Upper lobe of left lung (tissue), 6 donors: ENCODE measurements at regions not wholly inside any gene's neighbourhood (a gene's known extent, or its start where the extent isn't known, plus 50 kb on each side); places are given as distances from the start of the nearest gene placed in this dataset.

Experiments used
- ATAC-seq, 2 donors: fragments of 200-7000 bp; cut with Tn5 transposase; one replicate each; pipeline ENCODE4 v1.9.1; 2022; ENCODE audit warnings: mild to moderate bottlenecking in 2 of 2, moderate library complexity in 2 of 2; ENCODE audit not compliant: low FRiP score in 2 of 2
- DNase-seq, 2 donors: peaks; one replicate each; pipeline ENCODE4 v3.0.0-alpha.2; 2019 to 2020
- H3K27ac ChIP-seq, 4 donors: fragments of 200-600 bp; sonication (generic); one replicate each; pipeline ENCODE4 v1.5.1; 2016 to 2019
- H3K27me3 ChIP-seq, 4 donors: fragments of 200-600 bp; sonication (generic); one replicate each; pipeline ENCODE4 v1.5.1; 2017 to 2019
- H3K36me3 ChIP-seq, 4 donors: fragments of 200-600 bp; sonication (generic); one replicate each; pipeline ENCODE4 v1.5.1; 2016 to 2019
- H3K4me1 ChIP-seq, 4 donors: fragments of 200-600 bp; sonication (generic); one replicate each; pipeline ENCODE4 v1.5.1; 2018 to 2019
- H3K4me3 ChIP-seq, 4 donors: fragments of 200-600 bp; sonication (generic); one replicate each; pipeline ENCODE4 v1.5.1; 2017 to 2019; ENCODE audit warnings: mild to moderate bottlenecking in 2 of 4, moderate library complexity in 1 of 4
- H3K9me3 ChIP-seq, 4 donors: fragments of 200-600 bp; sonication (generic); one replicate each; pipeline ENCODE4 v1.5.1; 2018 to 2019
- EP300 ChIP-seq, 4 donors: sonication (generic); formaldehyde crosslinking; IDR thresholded peaks; one replicate each; pipeline ENCODE4 v1.5.1; 2017; ENCODE audit warnings: antibody characterized with exemption in 4 of 4, control low read depth in 2 of 4
- POLR2A ChIP-seq, 4 donors: fragments of 450-650 bp; IDR thresholded peaks; one replicate each; pipeline ENCODE4 v1.5.1; 2016 to 2017; ENCODE audit warnings: antibody characterized with exemption in 4 of 4, mild to moderate bottlenecking in 2 of 4
- POLR2AphosphoS5 ChIP-seq, 2 donors: sonication (generic); formaldehyde crosslinking; IDR thresholded peaks; one replicate each; pipeline ENCODE4 v1.5.1; 2017; ENCODE audit warnings: antibody characterized with exemption in 2 of 2
- WGBS, 2 donors: methylation state at CpG; one replicate each; pipeline ENCODE4 v1.1.5; 2017 to 2018; 5-methylcytosine and 5-hydroxymethylcytosine counted together
- TF ChIP-seq, protein P1 (sequence below), 6 experiments: fragments of 450-650 bp in 4 of 6; fragments of 200-600 bp in 2 of 6; sonication (generic) in 2 of 6; IDR thresholded peaks; one replicate each; pipeline ENCODE4 v1.5.1; 2016 to 2019; ENCODE audit warnings: antibody characterized with exemption in 6 of 6
- donor health status: DM: no; HTN: no; CAD: no; lungs with moderate emphysema.
- donor health status: DM: no; HTN: yes; CAD: no; lungs with severe emphysema.

DNA sequence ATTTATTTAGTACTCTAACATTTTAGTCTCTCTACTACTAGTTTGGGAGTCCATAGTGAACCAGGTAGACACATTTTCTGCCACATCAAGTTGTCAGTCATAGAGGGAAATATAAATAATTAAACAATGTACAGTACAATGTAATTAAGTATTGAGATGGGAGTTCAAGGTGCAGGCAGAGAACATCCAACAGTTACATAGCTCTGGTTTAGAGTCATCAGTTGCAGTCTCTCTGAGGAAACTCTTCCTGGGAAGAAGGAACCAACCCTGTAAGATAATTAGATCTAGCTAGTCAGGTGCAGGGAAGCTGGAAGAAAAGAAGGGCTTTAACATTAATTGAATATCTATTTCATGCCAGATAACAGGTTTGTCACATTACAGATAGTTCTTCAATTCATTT lies 457.9 kb upstream of the DYNLRB2 start:
- H3K9me3 ChIP-seq, result no peaks in the 10 kb centered on the region
- H3K4me1 ChIP-seq, result no peaks in the 10 kb centered on the region
- H3K27me3 ChIP-seq, result no peaks in the 10 kb centered on the region
- DNase-seq (no peak), ATAC-seq (no peak)
- H3K36me3 ChIP-seq, result no peaks in the 10 kb centered on the region
- H3K27ac ChIP-seq, result no peak overlapping the region
- H3K4me3 ChIP-seq, result no peak overlapping the region
- TF ChIP-seq EP300 (IDR thresholded peaks at IDR 0.05) (no peak), POLR2AphosphoS5 (IDR thresholded peaks at IDR 0.05) (no peak), POLR2A (IDR thresholded peaks at IDR 0.05) (no peak)
- TF ChIP-seq, protein P1, sequence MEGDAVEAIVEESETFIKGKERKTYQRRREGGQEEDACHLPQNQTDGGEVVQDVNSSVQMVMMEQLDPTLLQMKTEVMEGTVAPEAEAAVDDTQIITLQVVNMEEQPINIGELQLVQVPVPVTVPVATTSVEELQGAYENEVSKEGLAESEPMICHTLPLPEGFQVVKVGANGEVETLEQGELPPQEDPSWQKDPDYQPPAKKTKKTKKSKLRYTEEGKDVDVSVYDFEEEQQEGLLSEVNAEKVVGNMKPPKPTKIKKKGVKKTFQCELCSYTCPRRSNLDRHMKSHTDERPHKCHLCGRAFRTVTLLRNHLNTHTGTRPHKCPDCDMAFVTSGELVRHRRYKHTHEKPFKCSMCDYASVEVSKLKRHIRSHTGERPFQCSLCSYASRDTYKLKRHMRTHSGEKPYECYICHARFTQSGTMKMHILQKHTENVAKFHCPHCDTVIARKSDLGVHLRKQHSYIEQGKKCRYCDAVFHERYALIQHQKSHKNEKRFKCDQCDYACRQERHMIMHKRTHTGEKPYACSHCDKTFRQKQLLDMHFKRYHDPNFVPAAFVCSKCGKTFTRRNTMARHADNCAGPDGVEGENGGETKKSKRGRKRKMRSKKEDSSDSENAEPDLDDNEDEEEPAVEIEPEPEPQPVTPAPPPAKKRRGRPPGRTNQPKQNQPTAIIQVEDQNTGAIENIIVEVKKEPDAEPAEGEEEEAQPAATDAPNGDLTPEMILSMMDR (IDR thresholded peaks at IDR 0.05), result no peak

DNA sequence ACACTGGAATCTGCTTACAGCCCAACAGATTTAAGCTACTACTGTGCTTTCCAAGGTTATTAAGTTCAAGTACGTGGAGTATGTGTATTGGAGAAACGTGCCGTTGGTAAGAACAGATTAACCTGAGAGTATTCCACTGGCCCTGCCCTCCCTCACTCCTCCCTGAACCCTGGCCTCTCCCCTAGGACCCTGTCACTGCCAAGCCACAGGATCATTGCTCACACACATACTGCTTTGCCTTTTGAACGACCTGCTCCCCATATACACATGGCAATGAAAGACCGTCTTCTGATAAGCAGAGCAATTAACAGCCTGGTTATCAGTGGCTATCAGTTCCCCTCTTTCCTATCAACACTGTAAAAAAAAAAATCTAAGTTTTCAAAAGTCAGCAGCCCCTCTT lies 458.9 kb upstream of the DYNLRB2 start:
- H3K27me3 ChIP-seq, result no peaks in the 10 kb centered on the region
- H3K4me3 ChIP-seq, result no peak overlapping the region
- no peak for TF ChIP-seq POLR2AphosphoS5 (IDR thresholded peaks at IDR 0.05)
- TF ChIP-seq POLR2A (IDR thresholded peaks at IDR 0.05), result no peak
- TF ChIP-seq EP300 (IDR thresholded peaks at IDR 0.05), result no peak
- TF ChIP-seq, protein P1 (IDR thresholded peaks at IDR 0.05), result no peak
- no peaks in the 10 kb centered on the region for H3K4me1 ChIP-seq
- no peak for DNase-seq
- no peak for ATAC-seq
- no peaks in the 10 kb centered on the region for H3K9me3 ChIP-seq
- 45 to 65% methylated on average over 5 of the region's 5 CpGs for WGBS, 2 donors
- H3K36me3 ChIP-seq, result no peaks in the 10 kb centered on the region
- H3K27ac ChIP-seq, result no peak overlapping the region

DNA sequence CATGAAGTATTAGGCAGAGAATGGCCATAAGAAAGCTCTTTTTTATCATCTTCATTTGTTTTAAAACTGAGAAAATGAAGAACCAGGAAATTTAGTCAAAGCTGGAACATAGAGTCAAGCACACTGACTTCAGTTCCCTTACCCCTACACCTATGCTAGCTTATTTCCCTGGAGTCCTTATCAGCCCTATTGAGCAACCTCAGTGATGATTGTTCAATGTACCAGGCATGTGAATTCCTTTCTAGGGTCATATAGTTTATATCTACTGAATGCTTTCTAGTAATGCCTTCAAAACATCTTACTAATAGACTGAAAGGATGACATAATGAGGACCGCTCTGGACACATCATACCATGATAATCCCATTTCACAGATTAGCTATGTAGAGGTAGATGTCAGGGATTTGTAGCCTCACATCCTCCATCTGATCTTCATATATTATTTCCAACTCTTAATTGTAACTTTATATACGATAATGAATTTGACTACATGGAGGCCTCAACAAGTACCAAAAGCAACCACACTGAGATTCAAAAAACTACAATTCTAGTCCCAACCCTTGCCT lies 460.4 kb upstream of the DYNLRB2 start:
- Histone ChIP-seq H3K4me3 (no peak overlapping the region), H3K27ac (no peak overlapping the region), H3K36me3 (no peaks in the 10 kb centered on the region), H3K4me1 (no peaks in the 10 kb centered on the region), H3K27me3 (no peaks in the 10 kb centered on the region), H3K9me3 (no peaks in the 10 kb centered on the region)
- TF ChIP-seq POLR2AphosphoS5 (IDR thresholded peaks at IDR 0.05) (no peak), EP300 (IDR thresholded peaks at IDR 0.05) (no peak), POLR2A (IDR thresholded peaks at IDR 0.05) (no peak)
- TF ChIP-seq, protein P1 (IDR thresholded peaks at IDR 0.05), result no peak
- ATAC-seq, result no peak
- DNase-seq, result no peak
- WGBS, 2 donors, result 92 to 100% methylated on average over 2 of the region's 2 CpGs

DNA sequence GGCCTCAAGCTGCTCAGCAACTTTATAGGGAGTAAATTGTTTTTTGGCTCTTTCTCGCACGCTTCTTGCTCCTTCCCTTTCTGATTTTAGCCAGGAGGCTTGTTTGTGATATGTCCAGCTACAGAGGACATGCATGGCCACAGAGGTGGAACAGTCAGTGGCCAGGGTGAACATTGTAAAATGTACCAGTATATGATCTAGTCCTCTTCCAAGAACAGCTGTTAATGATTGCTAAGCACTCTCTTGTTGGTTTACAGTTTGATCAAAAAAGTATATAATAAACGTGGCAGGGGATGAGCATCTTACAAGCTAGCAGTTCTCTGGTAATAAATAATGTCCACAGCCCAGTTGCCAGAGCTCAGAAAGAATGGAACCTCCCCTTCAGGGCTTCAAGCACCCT lies 461.7 kb upstream of the DYNLRB2 start:
- DNase-seq, result no peak
- Histone ChIP-seq H3K27ac (no peak overlapping the region), H3K4me1 (no peaks in the 10 kb centered on the region), H3K27me3 (no peaks in the 10 kb centered on the region), H3K36me3 (no peaks in the 10 kb centered on the region), H3K9me3 (no peaks in the 10 kb centered on the region), H3K4me3 (no peak overlapping the region)
- 78 to 84% methylated on average over 3 of the region's 3 CpGs for WGBS, 2 donors
- TF ChIP-seq POLR2AphosphoS5 (IDR thresholded peaks at IDR 0.05), result no peak
- TF ChIP-seq EP300 (IDR thresholded peaks at IDR 0.05), result no peak
- TF ChIP-seq, protein P1 (IDR thresholded peaks at IDR 0.05), result no peak
- no peak for TF ChIP-seq POLR2A (IDR thresholded peaks at IDR 0.05)
- ATAC-seq, result no peak

DNA sequence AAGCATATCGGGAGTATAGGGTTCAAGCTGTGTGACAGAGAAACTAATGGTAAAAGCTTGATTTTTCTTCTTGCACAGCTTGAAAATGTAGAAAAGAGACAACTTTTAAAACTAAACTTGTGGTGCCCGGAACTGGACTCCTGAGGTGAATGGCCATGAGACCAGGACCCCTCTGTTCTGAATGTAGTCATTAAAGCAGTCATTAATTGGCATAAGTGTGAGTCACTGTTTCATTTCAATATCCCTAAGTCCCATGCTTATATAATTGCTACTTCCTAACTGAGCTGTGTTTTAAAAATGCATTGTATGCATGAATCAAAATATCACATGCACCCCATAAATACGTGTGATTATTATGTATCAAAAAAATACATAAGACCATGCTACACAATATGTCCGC lies 463.1 kb upstream of the DYNLRB2 start:
- Histone ChIP-seq H3K4me1 (no peaks in the 10 kb centered on the region), H3K36me3 (no peaks in the 10 kb centered on the region), H3K9me3 (no peaks in the 10 kb centered on the region), H3K27ac (no peak overlapping the region), H3K27me3 (no peaks in the 10 kb centered on the region), H3K4me3 (no peak overlapping the region)
- DNase-seq (no peak), ATAC-seq (no peak)
- 69 to 70% methylated on average over 4 of the region's 4 CpGs for WGBS, 2 donors
- no peak for TF ChIP-seq EP300 (IDR thresholded peaks at IDR 0.05)
- TF ChIP-seq, protein P1 (IDR thresholded peaks at IDR 0.05), result no peak
- no peak for TF ChIP-seq POLR2AphosphoS5 (IDR thresholded peaks at IDR 0.05)
- no peak for TF ChIP-seq POLR2A (IDR thresholded peaks at IDR 0.05)
